GM19438 (cell line): ENCODE measurements at regions not wholly inside any gene's neighbourhood (a gene's known extent, or its start where the extent isn't known, plus 50 kb on each side); places are given as distances from the start of the nearest gene placed in this dataset.
"Not testable (repeated sequence)": the region's sequence is repeated elsewhere in the genome, so short reads cannot be mapped to it uniquely, and the experiment has no call there.

Experiments used
- ATAC-seq: cut with Tn5 transposase; IDR thresholded peaks from one replicate; pipeline ENCODE4 v1.9.1; 2021; ENCODE audit warnings: low read depth; ENCODE audit not compliant: unreplicated experiment

DNA sequence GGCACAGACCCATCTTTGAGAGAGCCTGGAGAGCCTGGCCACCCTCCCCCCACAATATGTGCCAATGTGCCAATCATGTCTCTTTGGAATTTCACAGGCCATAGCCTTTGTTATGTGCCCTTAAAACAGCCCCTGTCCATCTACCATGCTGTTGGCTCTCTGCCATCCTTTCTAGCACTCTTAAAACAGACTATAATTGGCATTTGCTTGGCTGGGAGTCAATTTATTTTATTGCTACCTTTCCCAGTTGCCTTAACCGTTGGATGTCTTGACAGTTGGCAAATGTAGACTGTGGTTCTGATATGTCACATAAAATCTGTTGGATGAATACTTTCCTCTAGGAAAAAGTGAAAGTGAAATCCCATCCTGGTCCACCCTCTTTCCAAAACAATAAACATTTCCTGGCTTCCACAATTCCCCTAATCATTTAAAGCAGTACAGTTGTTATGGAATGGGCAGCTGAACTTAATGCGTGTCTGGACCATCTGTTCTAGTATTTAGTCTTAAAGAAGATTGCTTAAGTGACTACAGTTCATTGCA, 394.0 kb downstream of the KCNJ2 start:
- ATAC-seq: no peak

DNA sequence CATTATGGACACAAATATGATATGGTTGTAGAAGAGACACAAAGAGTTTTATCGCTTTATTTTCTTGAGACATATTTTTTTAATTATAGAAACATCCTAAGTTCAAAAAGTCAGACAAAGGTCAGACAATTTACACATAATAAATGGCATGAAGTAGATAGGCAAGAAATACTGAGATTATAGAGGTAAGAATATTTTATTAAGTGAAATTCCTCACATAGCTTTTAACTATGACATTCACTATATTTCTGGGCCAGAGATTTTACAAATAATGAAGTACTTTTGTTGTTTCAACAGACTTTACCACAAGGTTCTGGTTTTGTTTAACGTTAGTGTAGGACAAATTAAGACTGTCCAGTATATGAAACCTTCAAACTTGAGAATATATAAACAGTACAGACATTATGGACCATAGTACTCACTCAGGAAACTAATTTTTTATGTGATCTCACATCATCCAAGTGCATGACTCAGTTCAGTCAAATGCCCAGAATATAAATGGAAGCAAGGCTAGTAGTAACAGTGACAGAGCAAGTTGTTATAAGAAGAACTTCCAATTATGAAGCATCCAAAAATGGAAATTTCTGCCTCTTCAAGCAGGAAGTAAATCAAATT, 394.8 kb downstream of the KCNJ2 start:
- no peak for ATAC-seq

DNA sequence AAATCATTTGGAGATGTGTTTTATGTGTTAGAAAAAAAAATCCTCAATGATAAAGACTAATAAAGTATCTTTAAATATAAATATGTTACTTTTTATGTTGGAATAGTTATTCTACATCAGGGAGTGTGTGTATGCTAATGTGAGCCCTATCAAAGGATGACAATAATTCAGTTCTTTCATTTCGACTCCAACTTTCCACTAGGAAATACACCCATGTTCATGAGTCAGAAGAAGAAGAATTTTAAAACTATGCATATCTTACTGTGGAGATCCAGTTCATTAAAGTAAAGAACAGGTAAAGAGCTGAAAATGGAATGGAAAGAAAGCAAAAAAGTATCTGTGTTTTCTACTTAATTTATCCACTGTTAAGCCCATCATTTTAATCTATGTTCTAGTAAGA, 399.8 kb downstream of the KCNJ2 start:
- no peak for ATAC-seq

DNA sequence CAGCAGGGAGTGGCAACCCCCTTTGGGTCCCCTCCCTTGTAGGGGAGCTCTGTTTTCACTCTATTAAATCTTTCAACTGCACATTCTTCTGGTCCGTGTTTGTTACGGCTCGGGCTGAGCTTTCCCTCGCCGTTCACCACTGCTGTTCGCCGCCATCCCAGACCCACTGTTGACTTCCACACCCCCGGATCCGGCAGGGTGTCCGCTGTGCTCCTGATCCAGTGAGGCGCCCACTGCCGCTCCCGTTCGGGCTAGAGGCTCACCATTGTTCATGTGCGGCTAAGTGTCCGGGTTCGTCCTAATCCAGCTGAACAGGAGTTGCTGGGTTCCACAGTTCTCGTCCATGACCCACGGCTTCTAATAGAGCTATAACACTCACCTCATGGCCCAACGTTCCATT, 408.1 kb downstream of the KCNJ2 start:
- no peak for ATAC-seq

- no peak for ATAC-seq
Measured at GRCh38 chr17:70581459-70581858, 412.1 kb downstream of the KCNJ2 start.

DNA sequence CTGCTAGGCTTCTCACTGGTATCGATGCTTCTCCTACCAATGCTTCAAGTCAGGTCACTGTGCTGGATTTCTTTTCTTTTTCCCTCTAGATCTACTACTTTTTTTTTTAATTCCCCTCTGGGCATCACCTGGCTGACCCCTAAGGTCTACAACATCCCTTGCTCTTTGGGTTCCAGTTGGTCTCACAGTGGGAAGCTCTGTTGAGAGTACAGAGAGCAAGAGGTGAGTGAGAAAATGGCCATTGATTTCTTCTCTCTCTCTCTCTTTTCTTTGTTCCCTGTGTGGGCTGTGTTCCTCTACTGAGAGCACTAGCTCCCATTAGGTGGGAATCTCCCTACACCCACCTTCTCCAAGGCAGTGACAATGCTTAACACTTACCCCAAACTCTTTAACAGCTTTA, 413.4 kb downstream of the KCNJ2 start:
- no peak for ATAC-seq

- ATAC-seq: no peak
Measured at GRCh38 chr17:70584255-70584654, 414.9 kb downstream of the KCNJ2 start.

GRCh38 chr17:70588003-70588402, 418.7 kb downstream of the KCNJ2 start:
- no peak for ATAC-seq

- ATAC-seq: no peak
Measured at GRCh38 chr17:70597774-70598173, 428.4 kb downstream of the KCNJ2 start.

DNA sequence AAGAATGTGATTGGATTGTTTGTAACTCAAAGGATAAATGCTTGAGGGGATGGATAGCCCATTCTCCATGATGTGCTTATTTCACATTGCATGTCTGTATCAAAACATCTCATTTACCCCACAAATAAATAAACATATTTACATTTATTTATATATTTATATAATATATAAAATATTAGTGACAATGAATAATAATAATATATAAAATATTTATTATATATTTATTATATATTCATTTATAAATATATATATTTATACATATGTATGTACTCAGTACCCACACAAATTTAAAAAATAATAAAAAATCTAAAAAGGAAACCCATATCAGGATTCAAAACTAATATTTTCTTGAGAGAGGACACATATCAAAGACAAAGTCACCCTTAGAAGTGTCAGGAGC, 429.9 kb downstream of the KCNJ2 start:
- ATAC-seq: no peak

DNA sequence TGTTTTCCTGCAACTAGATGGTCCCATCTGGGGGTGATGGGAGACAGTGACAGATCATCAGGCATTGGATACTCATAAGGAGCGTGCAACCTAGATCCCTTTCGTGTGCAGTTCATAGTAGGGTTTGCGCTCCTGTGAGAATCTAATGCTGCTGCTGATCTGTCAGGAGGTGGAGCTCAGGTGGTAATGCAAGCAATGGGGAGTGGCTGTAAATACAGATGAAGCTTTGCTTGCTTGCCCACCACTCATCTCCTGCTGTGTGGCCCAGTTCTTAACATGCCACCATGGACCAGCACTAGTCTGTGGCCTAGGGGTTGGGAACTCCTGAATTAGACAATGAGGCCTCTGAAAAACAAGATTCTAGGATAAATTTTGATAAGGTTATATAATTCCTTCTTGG, 430.6 kb downstream of the KCNJ2 start:
- ATAC-seq: not testable (repeated sequence)

GRCh38 chr17:70603226-70603625, 433.9 kb downstream of the KCNJ2 start:
- ATAC-seq: no peak

- no peak for ATAC-seq
Measured at GRCh38 chr17:70604854-70605253, 435.5 kb downstream of the KCNJ2 start.

- ATAC-seq: no peak
Measured at GRCh38 chr17:70606086-70606485, 436.8 kb downstream of the KCNJ2 start.

GRCh38 chr17:70608193-70608592, 438.9 kb downstream of the KCNJ2 start:
- ATAC-seq: no peak

- no peak for ATAC-seq
Measured at GRCh38 chr17:70608957-70609356, 439.6 kb downstream of the KCNJ2 start.

DNA sequence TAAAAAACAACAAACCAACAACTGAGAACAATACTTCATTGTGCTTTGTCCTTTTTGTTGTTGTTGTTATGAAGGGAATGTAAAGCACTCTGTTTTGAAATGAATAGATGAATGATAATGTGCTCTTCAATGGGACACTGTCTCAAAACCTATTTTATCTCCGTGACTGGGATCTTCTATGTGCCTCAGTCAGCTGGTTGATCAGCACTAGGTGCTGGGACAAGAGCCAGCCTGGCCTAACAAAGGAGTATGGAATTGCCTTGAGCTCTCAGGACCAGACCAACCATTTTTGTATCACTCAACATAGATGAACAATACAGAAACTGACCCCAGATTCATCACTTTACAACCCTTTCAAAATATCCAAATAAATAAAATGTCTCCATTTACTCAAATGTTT, 440.2 kb downstream of the KCNJ2 start:
- no peak for ATAC-seq

GRCh38 chr17:70610161-70610560, 440.8 kb downstream of the KCNJ2 start:
- ATAC-seq: no peak

DNA sequence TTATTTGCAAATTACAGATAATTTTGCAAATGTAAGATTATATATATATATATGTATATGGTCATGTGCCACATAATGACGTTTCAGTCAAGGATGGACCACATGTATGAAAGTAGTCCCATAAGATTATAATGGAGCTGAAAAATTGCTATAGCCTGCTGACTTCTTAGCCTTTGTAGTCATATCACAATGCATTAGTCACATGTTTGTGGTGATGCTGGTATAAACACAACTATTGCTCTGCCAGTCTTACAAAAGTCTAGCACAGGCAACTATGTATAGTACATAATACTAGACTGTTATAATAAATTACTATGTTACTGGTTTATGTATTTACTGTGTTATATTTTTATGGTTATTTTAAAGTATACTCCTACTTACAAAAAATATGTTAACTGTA, 444.3 kb downstream of the KCNJ2 start:
- ATAC-seq: no peak

- no peak for ATAC-seq
Measured at GRCh38 chr17:70615831-70616230, 446.5 kb downstream of the KCNJ2 start.

- ATAC-seq: no peak
Measured at GRCh38 chr17:70618641-70619040, 449.3 kb downstream of the KCNJ2 start.

DNA sequence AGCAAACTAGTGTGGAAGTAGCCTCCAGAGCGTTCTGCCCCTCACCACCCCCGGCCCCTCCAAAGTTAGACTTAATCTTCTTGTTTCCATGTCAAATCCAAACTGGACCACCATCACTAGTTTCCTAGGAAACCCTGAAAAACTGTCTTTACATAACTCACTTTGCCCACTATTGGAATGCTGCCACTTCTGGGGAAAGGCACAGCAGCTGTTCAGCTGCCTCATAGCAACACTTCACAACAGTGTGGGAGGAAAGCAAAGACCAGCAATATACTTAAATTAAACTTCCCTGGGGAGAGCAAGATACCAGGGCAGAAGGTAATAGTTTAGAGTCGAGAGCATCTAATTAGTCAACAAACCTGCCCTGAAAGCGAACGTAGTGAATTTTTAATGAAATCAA, 452.2 kb downstream of the KCNJ2 start:
- ATAC-seq: no peak
